Keratinocyte (primary cell): ENCODE measurements at regions not wholly inside any gene's neighbourhood (a gene's known extent, or its start where the extent isn't known, plus 50 kb on each side); places are given as distances from the start of the nearest gene placed in this dataset.

Experiments
- DNase-seq: peaks from one replicate; pipeline ENCODE4 v3.0.0-alpha.2; 2011; ENCODE audit warnings: low read depth, missing footprints, low spot score
- FAIRE-seq: peaks from 2 replicates; lab custom pipeline; 2011; peaks lifted over from hg19 to GRCh38; lab: Jason Lieb, UNC
- H2AFZ ChIP-seq: 2 replicates; pipeline ENCODE4 v1.6.0; 2012; ENCODE audit warnings: low read length, control low read depth, inconsistent platforms; ENCODE audit not compliant: control insufficient read depth
- H3K27ac ChIP-seq: 2 replicates; pipeline ENCODE4 v1.5.1; 2011; ENCODE audit warnings: low read length; ENCODE audit not compliant: control insufficient read depth, insufficient read depth
- H3K27me3 ChIP-seq: 3 replicates; pipeline ENCODE4 v1.6.0; 2011; ENCODE audit warnings: low read length; ENCODE audit not compliant: control insufficient read depth, insufficient read depth; ENCODE audit errors: extremely low read depth
- H3K36me3 ChIP-seq, 2 experiments: 2 replicates in 1 of 2; 3 replicates in 1 of 2; pipeline ENCODE4 v1.5.1; 2011; ENCODE audit warnings: low read length in 2 of 2, mild to moderate bottlenecking in 1 of 2; ENCODE audit not compliant: control insufficient read depth in 2 of 2, insufficient read depth in 2 of 2; ENCODE audit errors: extremely low read depth in 1 of 2
- H3K4me1 ChIP-seq: 3 replicates; pipeline ENCODE4 v1.5.1; 2011; ENCODE audit warnings: low read length; ENCODE audit not compliant: control insufficient read depth, insufficient read depth; ENCODE audit errors: extremely low read depth
- H3K4me2 ChIP-seq: 3 replicates; pipeline ENCODE4 v1.6.0; 2011; ENCODE audit warnings: low read depth, low read length; ENCODE audit not compliant: control insufficient read depth, insufficient read depth; ENCODE audit errors: extremely low read depth
- H3K4me3 ChIP-seq, 3 experiments: fragments of 200-600 bp in 1 of 3; sonication (generic) in 1 of 3; 2 replicates in 2 of 3; 3 replicates in 1 of 3; pipeline ENCODE4 v1.5.1; 2011 to 2016; ENCODE audit warnings: low read length in 3 of 3, mild to moderate bottlenecking in 3 of 3, control low read depth in 2 of 3, inconsistent platforms in 1 of 3, low read depth in 1 of 3, mixed read lengths in 1 of 3, mixed run types in 1 of 3, moderate library complexity in 1 of 3; ENCODE audit not compliant: control insufficient read depth in 2 of 3, insufficient read depth in 2 of 3; ENCODE audit errors: extremely low read depth in 1 of 3
- H3K79me2 ChIP-seq: 2 replicates; pipeline ENCODE4 v1.6.0; 2012; ENCODE audit warnings: low read length; ENCODE audit not compliant: control insufficient read depth, insufficient read depth
- H3K9ac ChIP-seq: 3 replicates; pipeline ENCODE4 v1.6.0; 2011; ENCODE audit warnings: low read length; ENCODE audit not compliant: control insufficient read depth, insufficient read depth; ENCODE audit errors: extremely low read depth
- H3K9me1 ChIP-seq: 3 replicates; pipeline ENCODE4 v1.6.0; 2011; ENCODE audit warnings: low read length; ENCODE audit not compliant: control insufficient read depth, insufficient read depth; ENCODE audit errors: extremely low read depth
- H3K9me3 ChIP-seq: 2 replicates; pipeline ENCODE4 v1.5.1; 2012; ENCODE audit warnings: low read depth, low read length; ENCODE audit not compliant: control insufficient read depth
- H4K20me1 ChIP-seq: 3 replicates; pipeline ENCODE4 v1.6.0; 2011; ENCODE audit warnings: low read length; ENCODE audit not compliant: control insufficient read depth, insufficient read depth; ENCODE audit errors: extremely low read depth
- CTCF ChIP-seq, 3 experiments: IDR thresholded peaks in 1 of 3; conservative IDR thresholded peaks in 1 of 3; optimal IDR thresholded peaks in 1 of 3; 2 replicates in 2 of 3; 3 replicates in 1 of 3; pipeline versions ENCODE3 to v1.5.1; 2011; ENCODE audit warnings: low read length in 3 of 3, mild to moderate bottlenecking in 3 of 3, moderate library complexity in 2 of 3, control low read depth in 1 of 3, inconsistent platforms in 1 of 3; ENCODE audit not compliant: insufficient read depth in 2 of 3; ENCODE audit errors: extremely low read depth in 1 of 3
- EZH2 ChIP-seq: IDR thresholded peaks from one replicate; pipeline ENCODE4 v1.6.1; 2012; ENCODE audit warnings: inconsistent platforms, mild to moderate bottlenecking, low read length, moderate library complexity
- dilution Hi-C: fragments of 300-500 bp; cut with MboI; formaldehyde crosslinking; loops from one replicate; pipeline ENCODE4 v1.7.0; 2020; ENCODE audit warnings: low sequenced_read_pairs; ENCODE audit not compliant: extremely low pct_ligation_motif_present

GRCh38 chr6:85023721-85024120 is 259.3 kb upstream of the TBX18 start:
- no peaks in the 10 kb centered on the region for H3K9me3 ChIP-seq
- no peak for FAIRE-seq
- TF ChIP-seq CTCF (optimal IDR thresholded peaks at IDR 0.05 in 1 of 3, IDR thresholded peaks at IDR 0.05 in 1 of 3, conservative IDR thresholded peaks at IDR 0.05 in 1 of 3; ENCODE audit: extremely low read depth in 1 of 3, insufficient read depth in 2 of 3, low read length in 3 of 3), result no peak
- no peak for TF ChIP-seq EZH2
- no peak overlapping the region for H3K9ac ChIP-seq
- no peaks in the 10 kb centered on the region for H3K4me1 ChIP-seq
- no peak overlapping the region for H3K4me2 ChIP-seq
- DNase-seq, result no peak
- no peaks in the 10 kb centered on the region for H3K27me3 ChIP-seq
- no peak overlapping the region for H2AFZ ChIP-seq
- H3K4me3 ChIP-seq, result no peak overlapping the region
- dilution Hi-C loops, result no loop called here
- H4K20me1 ChIP-seq, result no peaks in the 10 kb centered on the region
- no peaks in the 10 kb centered on the region for H3K9me1 ChIP-seq
- H3K36me3 ChIP-seq, result no peaks in the 10 kb centered on the region
- no peak overlapping the region for H3K27ac ChIP-seq
- H3K79me2 ChIP-seq, result no peaks in the 10 kb centered on the region

GRCh38 chr6:85017352-85017751 is 253.0 kb upstream of the TBX18 start:
- Histone ChIP-seq H2AFZ (no peak overlapping the region), H3K36me3 (no peaks in the 10 kb centered on the region), H4K20me1 (no peaks in the 10 kb centered on the region), H3K4me1 (no peaks in the 10 kb centered on the region), H3K9me3 (no peaks in the 10 kb centered on the region), H3K4me2 (no peak overlapping the region), H3K4me3 (no peak overlapping the region), H3K27me3 (no peaks in the 10 kb centered on the region), H3K27ac (no peak overlapping the region), H3K9ac (no peak overlapping the region), H3K9me1 (no peaks in the 10 kb centered on the region), H3K79me2 (no peaks in the 10 kb centered on the region)
- dilution Hi-C loops, result no loop called here
- no peak for TF ChIP-seq CTCF (optimal IDR thresholded peaks at IDR 0.05 in 1 of 3, IDR thresholded peaks at IDR 0.05 in 1 of 3, conservative IDR thresholded peaks at IDR 0.05 in 1 of 3; ENCODE audit: extremely low read depth in 1 of 3, insufficient read depth in 2 of 3, low read length in 3 of 3)
- no peak for TF ChIP-seq EZH2
- FAIRE-seq, result no peak
- DNase-seq, result no peak
